Ovary (tissue), 7 donors: ENCODE measurements at regions not wholly inside any gene's neighbourhood (a gene's known extent, or its start where the extent isn't known, plus 50 kb on each side); places are given as distances from the start of the nearest gene placed in this dataset.

ENCODE experiments used
- DNase-seq, 5 donors: peaks; one replicate each; pipeline ENCODE4 v3.0.0-alpha.2; 2019 to 2020
- H3K27ac ChIP-seq, 2 donors: fragments of 200-600 bp; one replicate each; pipeline versions ENCODE4 v1.5.1 to v1.8.0; 2019 to 2022
- H3K27me3 ChIP-seq: fragments of 200-600 bp; one replicate; pipeline ENCODE4 v1.8.0; 2022
- H3K36me3 ChIP-seq: fragments of 200-600 bp; sonication (generic); one replicate; pipeline ENCODE4 v1.5.1; 2019
- H3K4me1 ChIP-seq: one replicate; pipeline ENCODE4 v1.8.1; 2013; ENCODE audit warnings: mild to moderate bottlenecking, moderate library complexity; ENCODE audit not compliant: insufficient read depth
- H3K4me3 ChIP-seq: fragments of 200-600 bp; sonication (generic); one replicate; pipeline ENCODE4 v1.5.1; 2017
- H3K9me3 ChIP-seq, 2 donors: fragments of 200-600 bp in 1 of 2; sonication (generic) in 1 of 2; one replicate each; pipeline versions ENCODE4 v1.5.1 to v1.8.1; 2013 to 2019; ENCODE audit warnings: mild to moderate bottlenecking in 1 of 2, moderate library complexity in 1 of 2
- EP300 ChIP-seq: sonication (generic); formaldehyde crosslinking; IDR thresholded peaks from one replicate; pipeline ENCODE4 v1.6.1; 2017; ENCODE audit warnings: antibody characterized with exemption
- POLR2A ChIP-seq: fragments of 450-650 bp; IDR thresholded peaks from one replicate; pipeline ENCODE4 v1.6.1; 2017; ENCODE audit warnings: antibody characterized with exemption, mild to moderate bottlenecking, moderate library complexity
- WGBS, 3 donors: extraction: QIAGEN DNeasy Blood & Tissue Kit in 1 of 3; methylation state at CpG; one replicate each; pipeline versions ENCODE4 v1.1.5 to v1.1.7; 2013 to 2017; 5-methylcytosine and 5-hydroxymethylcytosine counted together
- intact Hi-C, 4 donors: fragments of 100-400 bp; cut with DNase I; formaldehyde crosslinking; loops; one replicate each; pipeline versions ENCODE4 v1.11.0 to v1.15.1; 2022 to 2023
- TF ChIP-seq, protein P1 (sequence below), 3 donors: fragments of 450-650 bp in 2 of 3; fragments of 200-600 bp in 1 of 3; IDR thresholded peaks; one replicate each; pipeline versions ENCODE4 v1.5.1 to v1.8.0; 2016 to 2022; ENCODE audit warnings: antibody characterized with exemption in 3 of 3, mild to moderate bottlenecking in 1 of 3
- donor health status: DM: no; HTN: no; CAD: no; lungs with moderate emphysema.
- donor health status: DM: no; HTN: no; CAD: no.
- donor health status: Bipolar disorder and iron deficiency.
- donor health status: DM: no; HTN: no; CAD: no.
- donor health status: DM: yes; HTN: yes; CAD: no.

DNA sequence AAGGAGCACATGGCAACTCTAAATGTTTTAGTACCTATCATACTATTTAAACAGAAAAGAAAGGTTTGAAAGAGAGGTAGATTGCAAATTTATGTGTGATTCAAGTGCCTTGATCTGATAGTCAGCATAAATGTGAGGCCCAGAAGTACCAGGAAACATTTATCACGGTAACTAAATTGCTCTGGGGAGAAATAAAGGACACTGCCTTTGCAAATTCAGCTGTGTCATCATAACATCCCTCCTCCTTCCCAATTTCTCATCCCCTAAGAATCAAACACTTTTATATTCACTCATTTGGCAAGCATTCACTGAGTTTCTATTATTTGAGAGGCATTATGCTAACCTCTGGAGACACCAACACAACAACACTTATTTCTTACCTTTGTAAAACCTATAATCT lies 563.4 kb upstream of the CA10 start:
- no peak overlapping the region for H3K4me3 ChIP-seq
- no peaks in the 10 kb centered on the region for H3K9me3 ChIP-seq
- no peaks in the 10 kb centered on the region for H3K27me3 ChIP-seq
- H3K27ac ChIP-seq, result no peak overlapping the region
- intact Hi-C loops, result no loop called here
- no peak for DNase-seq
- no peaks in the 10 kb centered on the region for H3K4me1 ChIP-seq
- TF ChIP-seq POLR2A (no peak), EP300 (no peak)
- TF ChIP-seq, protein P1, sequence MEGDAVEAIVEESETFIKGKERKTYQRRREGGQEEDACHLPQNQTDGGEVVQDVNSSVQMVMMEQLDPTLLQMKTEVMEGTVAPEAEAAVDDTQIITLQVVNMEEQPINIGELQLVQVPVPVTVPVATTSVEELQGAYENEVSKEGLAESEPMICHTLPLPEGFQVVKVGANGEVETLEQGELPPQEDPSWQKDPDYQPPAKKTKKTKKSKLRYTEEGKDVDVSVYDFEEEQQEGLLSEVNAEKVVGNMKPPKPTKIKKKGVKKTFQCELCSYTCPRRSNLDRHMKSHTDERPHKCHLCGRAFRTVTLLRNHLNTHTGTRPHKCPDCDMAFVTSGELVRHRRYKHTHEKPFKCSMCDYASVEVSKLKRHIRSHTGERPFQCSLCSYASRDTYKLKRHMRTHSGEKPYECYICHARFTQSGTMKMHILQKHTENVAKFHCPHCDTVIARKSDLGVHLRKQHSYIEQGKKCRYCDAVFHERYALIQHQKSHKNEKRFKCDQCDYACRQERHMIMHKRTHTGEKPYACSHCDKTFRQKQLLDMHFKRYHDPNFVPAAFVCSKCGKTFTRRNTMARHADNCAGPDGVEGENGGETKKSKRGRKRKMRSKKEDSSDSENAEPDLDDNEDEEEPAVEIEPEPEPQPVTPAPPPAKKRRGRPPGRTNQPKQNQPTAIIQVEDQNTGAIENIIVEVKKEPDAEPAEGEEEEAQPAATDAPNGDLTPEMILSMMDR (IDR thresholded peaks at IDR 0.05), result no peak
- no peaks in the 10 kb centered on the region for H3K36me3 ChIP-seq
- 64 to 77% (median 65%) methylated on average over 1 of the region's 1 CpG for WGBS, 3 donors

DNA sequence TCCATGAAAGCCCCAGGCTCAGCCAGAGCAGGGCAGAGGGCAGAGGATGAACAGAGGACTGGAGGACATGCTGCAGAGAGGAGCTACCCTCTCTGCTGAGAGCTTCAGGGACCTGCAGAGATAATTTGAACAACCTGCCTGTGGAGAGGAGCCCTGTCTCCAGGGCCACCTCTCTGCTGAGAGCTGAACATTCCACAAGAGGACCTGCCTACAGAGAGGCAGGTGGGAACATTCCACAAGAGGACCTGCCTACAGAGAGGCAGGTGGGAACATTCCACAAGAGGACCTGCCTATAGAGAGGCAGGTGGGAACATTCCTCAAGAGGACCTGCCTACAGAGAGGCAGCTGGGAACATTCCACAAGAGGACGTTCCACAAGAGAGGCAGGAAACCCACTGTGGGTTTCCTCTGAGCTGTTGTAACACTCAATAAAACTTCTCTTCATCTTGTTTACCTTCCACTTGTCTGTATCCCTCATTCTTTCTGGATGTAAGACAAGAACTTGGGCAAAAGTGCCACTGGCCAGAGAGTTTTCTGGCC lies 551.9 kb upstream of the CA10 start:
- no peak overlapping the region for H3K27ac ChIP-seq
- no peaks in the 10 kb centered on the region for H3K9me3 ChIP-seq
- H3K36me3 ChIP-seq, result no peaks in the 10 kb centered on the region
- intact Hi-C loops, result no loop called here
- no peaks in the 10 kb centered on the region for H3K27me3 ChIP-seq
- H3K4me3 ChIP-seq, result no peak overlapping the region
- no peak for TF ChIP-seq POLR2A
- DNase-seq, result no peak
- WGBS, 3 donors, result 23 to 62% (median 45%) methylated on average over 1 of the region's 1 CpG
- H3K4me1 ChIP-seq, result no peaks in the 10 kb centered on the region

DNA sequence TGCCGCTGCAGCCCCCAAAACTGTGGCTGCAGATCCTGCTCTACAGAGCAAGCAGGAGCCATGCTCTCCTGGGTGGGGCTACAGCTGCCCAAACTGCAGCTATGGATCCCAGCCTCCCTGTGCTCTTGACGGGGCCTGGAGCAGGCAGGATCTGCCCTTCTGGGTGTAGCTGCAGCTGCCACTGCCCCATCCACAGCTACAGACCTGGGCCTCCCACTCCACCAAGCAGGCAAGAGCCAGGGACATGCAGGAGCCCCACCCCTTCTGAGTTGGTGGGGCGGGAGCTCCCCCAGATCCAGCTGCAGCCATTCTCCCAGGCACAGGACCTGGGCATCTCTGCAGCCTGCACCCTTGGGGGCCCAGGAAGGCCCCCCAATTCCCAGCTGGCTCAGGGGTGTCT lies 551.2 kb upstream of the CA10 start:
- DNase-seq, result no peak
- intact Hi-C loops, result no loop called here

DNA sequence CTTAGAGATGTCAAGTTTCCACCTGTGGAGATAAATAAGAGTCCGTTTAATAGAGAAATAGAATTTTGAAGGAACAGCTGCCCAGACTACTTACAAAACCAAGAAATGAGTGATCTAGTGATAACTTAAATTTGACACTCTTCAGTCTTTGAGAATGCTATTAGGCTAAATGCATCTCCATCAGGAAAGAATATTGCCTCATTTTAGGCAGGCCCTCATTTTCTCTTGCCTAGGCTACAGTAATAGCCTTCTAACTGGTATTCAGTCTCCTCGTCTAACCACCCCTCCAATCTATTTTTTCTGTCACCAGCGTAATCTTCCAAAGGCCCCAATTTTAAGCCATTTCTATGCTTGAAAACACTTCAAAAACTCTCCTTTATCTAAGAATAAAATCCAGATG lies 537.8 kb upstream of the CA10 start:
- intact Hi-C loops, result no loop called here
- WGBS, 3 donors, result 77 to 88% (median 83%) methylated on average over 3 of the region's 3 CpGs
- H3K27me3 ChIP-seq, result no peaks in the 10 kb centered on the region
- TF ChIP-seq, protein P1 (IDR thresholded peaks at IDR 0.05), result no peak
- TF ChIP-seq POLR2A (no peak), EP300 (no peak)
- H3K9me3 ChIP-seq, result no peaks in the 10 kb centered on the region
- no peak for DNase-seq
- H3K36me3 ChIP-seq, result no peaks in the 10 kb centered on the region
- no peaks in the 10 kb centered on the region for H3K4me1 ChIP-seq
- no peak overlapping the region for H3K4me3 ChIP-seq
- no peak overlapping the region for H3K27ac ChIP-seq

More for the DNA sequence above, 551.2 kb upstream of the CA10 start:
- H3K4me3 ChIP-seq, result no peak overlapping the region
- no peaks in the 10 kb centered on the region for H3K9me3 ChIP-seq
- no peak overlapping the region for H3K27ac ChIP-seq
- H3K4me1 ChIP-seq, result no peaks in the 10 kb centered on the region
- H3K27me3 ChIP-seq, result no peaks in the 10 kb centered on the region
- H3K36me3 ChIP-seq, result no peaks in the 10 kb centered on the region
- TF ChIP-seq, protein P1 (IDR thresholded peaks at IDR 0.05), result no peak
- TF ChIP-seq EP300 (no peak), POLR2A (no peak)
- 68 to 85% (median 73%) methylated on average over 2 to 3 of the region's 3 CpGs for WGBS, 3 donors

DNA sequence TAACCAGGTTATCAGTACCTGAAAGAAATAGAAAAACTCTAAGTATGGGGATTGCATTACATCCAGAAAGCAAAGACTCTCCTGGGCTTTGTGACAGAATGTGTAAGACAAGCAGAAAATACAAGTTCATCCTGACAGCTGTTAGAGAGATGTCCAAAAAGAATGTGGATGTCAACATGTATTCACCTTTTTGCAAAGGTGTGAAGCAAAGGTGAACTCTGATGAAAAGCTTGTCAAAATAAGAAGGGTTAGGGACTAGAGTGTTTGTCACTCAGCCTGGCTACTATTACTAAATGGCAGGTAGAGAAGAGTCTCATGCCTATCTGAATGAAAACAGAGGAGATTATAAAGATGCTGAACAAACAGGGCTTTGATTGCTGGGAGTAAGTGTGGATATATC lies 527.6 kb upstream of the CA10 start:
- intact Hi-C loops, result no loop called here
- Histone ChIP-seq H3K27me3 (no peaks in the 10 kb centered on the region), H3K27ac (no peak overlapping the region), H3K4me1 (no peaks in the 10 kb centered on the region), H3K9me3 (no peaks in the 10 kb centered on the region), H3K4me3 (no peak overlapping the region), H3K36me3 (no peaks in the 10 kb centered on the region)
- DNase-seq, result no peak
- TF ChIP-seq, protein P1 (IDR thresholded peaks at IDR 0.05), result no peak
- no peak for TF ChIP-seq POLR2A
